HFFc6 (cell line): ENCODE measurements at regions not wholly inside any gene's neighbourhood (a gene's known extent, or its start where the extent isn't known, plus 50 kb on each side); places are given as distances from the start of the nearest gene placed in this dataset.
A peak's percentile ranks its signal among the peaks of the same experiment; 100 is the strongest.

Source experiments
- DNase-seq: peaks from one replicate; pipeline ENCODE4 v3.0.0-alpha.2; 2018
- H3K27ac Mint-ChIP-seq: 2 replicates; pipeline ENCODE4 v1.8.0; 2020; ENCODE audit warnings: mild to moderate bottlenecking, mixed read lengths
- H3K27me3 Mint-ChIP-seq: 2 replicates; pipeline ENCODE4 v1.8.0; 2021; ENCODE audit warnings: mild to moderate bottlenecking, moderate library complexity, mixed read lengths; ENCODE audit not compliant: insufficient read depth
- H3K36me3 Mint-ChIP-seq: 2 replicates; pipeline ENCODE4 v1.8.0; 2021; ENCODE audit warnings: low read depth, mixed read lengths
- H3K4me1 Mint-ChIP-seq: 2 replicates; pipeline ENCODE4 v1.8.0; 2020; ENCODE audit warnings: low read depth, mixed read lengths
- H3K4me3 Mint-ChIP-seq: 2 replicates; pipeline ENCODE4 v1.8.0; 2020; ENCODE audit warnings: mild to moderate bottlenecking, moderate library complexity, mixed read lengths
- H3K9me3 Mint-ChIP-seq: 2 replicates; pipeline ENCODE4 v1.8.0; 2020; ENCODE audit warnings: mild to moderate bottlenecking, mixed read lengths
- TF ChIP-seq, protein P1 (sequence below): fragments of 200-600 bp; sonication (generic); IDR thresholded peaks from 2 replicates; pipeline ENCODE4 v1.5.0; 2021; ENCODE audit warnings: antibody characterized with exemption, mild to moderate bottlenecking

DNA sequence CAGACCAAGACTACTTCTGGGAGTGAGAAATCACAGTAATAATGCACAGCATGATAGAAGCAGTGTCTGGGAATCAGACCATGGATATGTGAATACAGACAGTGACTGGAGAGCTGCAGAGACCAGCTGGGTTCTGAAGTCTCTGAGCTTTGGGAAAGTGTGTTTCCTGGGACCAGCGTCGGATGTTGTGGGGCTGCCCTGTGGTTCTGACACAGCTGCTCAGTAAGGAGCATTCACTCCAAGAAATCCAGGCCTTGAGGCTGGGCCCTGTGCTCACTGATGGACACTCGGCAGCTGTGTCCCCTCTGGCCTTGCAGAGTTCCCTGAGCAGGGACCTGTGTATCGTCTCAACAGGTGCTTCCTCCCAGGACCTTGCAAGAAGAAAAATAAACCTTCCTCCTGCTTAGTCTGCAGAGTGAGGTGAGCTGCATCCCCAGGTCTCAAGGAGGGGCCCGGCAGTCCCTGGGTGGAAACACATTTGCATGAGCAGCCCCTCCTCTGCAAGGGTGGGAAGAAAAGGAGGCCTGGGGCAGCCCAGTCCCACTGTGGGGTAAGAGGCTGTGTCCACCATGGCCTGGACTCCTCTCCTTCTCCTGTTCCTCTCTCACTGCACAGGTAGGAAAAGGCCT is 107.9 kb downstream of the VPREB1 start:
- DNase-seq: no peak
- TF ChIP-seq, protein P1, sequence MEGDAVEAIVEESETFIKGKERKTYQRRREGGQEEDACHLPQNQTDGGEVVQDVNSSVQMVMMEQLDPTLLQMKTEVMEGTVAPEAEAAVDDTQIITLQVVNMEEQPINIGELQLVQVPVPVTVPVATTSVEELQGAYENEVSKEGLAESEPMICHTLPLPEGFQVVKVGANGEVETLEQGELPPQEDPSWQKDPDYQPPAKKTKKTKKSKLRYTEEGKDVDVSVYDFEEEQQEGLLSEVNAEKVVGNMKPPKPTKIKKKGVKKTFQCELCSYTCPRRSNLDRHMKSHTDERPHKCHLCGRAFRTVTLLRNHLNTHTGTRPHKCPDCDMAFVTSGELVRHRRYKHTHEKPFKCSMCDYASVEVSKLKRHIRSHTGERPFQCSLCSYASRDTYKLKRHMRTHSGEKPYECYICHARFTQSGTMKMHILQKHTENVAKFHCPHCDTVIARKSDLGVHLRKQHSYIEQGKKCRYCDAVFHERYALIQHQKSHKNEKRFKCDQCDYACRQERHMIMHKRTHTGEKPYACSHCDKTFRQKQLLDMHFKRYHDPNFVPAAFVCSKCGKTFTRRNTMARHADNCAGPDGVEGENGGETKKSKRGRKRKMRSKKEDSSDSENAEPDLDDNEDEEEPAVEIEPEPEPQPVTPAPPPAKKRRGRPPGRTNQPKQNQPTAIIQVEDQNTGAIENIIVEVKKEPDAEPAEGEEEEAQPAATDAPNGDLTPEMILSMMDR: no peak
- H3K27me3 Mint-ChIP-seq: peaks cover 31% of the 10 kb centered on the region
- no peaks in the 10 kb centered on the region for H3K9me3 Mint-ChIP-seq
- peaks cover 8% of the 10 kb centered on the region for H3K4me1 Mint-ChIP-seq
- H3K4me3 Mint-ChIP-seq: no peak overlapping the region
- H3K27ac Mint-ChIP-seq: no peak overlapping the region
- no peaks in the 10 kb centered on the region for H3K36me3 Mint-ChIP-seq

DNA sequence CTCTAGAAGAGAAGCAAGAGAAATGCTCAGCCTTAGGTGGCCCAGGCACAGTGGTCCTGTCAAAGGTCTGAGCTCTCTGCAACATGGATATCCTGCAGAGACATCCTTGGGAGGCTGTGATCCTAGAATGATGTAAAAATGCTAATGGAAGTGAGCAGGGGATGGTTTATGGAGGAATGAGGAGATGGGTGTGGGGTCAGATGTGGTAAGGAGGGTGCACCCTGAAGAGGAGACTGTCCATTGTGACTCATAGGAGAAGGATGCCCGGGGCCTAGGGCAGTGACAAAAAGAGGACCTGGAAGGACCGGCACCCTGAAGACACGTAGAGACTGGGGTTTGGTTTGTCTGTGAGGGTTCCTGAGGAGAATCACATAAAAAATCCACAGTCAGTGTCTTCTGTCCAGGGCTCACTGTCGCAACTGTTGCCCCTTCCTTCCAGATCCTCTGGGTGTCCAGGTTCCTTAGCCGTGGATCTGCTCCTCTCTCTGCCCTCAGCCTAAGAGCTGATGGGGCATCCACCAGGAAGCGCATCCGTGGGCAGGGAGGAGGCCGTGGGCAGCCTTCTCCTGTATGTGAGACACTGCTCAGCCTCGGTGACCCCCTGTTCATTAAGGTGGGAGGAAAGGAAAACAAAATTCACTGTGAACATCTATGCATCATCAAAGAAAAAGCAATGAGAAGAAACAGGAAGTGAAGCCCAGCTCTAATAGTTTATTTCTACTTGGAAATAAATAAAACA is 110.7 kb downstream of the VPREB1 start:
- TF ChIP-seq, protein P1: no peak
- Mint-ChIP-seq H3K27me3 (peaks cover 26% of the 10 kb centered on the region), H3K27ac (no peak overlapping the region), H3K9me3 (no peaks in the 10 kb centered on the region), H3K36me3 (no peaks in the 10 kb centered on the region), H3K4me1 (peaks cover 8% of the 10 kb centered on the region), H3K4me3 (no peak overlapping the region)
- no peak for DNase-seq

DNA sequence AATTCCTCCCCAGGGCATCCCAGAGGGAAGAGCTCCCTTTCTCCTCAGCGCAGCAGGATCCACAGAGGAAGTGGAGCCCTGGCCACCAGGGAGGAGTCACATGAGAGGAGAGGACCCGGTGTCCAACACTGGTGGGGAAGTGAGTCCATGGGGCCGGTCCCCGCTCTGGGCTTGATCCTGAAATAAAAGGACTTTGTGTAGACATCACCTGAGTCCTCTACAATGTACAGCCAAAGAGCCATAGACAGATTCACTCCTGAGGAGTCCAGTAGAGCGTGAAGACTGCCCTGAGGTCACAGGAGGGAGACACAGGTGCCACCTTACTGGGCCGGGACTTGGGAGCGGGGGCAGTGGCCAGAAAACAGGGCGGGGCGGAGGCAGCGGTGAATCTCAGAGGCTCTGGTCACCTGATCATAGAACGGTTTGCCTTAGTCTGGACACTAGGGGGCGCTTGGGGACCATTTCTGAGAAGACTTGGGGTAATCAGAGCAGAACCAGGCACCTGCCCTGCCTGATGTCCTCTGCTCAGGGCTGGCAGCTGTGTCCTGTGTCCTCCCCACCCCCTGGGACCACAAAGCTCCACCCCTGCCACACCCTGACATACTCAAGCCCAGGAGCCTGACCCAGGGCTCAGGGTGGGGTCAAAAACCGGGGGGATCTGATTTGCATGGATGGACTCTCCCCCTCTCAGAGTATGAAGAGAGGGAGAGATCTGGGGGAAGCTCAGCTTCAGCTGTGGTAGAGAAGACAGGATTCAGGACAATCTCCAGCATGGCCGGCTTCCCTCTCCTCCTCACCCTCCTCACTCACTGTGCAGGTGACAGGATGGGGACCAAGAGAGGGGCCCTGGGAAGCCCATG is 112.7 kb downstream of the VPREB1 start:
- TF ChIP-seq, protein P1: peak; percentile 88
- Mint-ChIP-seq H3K4me1 (peaks cover 8% of the 10 kb centered on the region), H3K9me3 (no peaks in the 10 kb centered on the region), H3K4me3 (no peak overlapping the region), H3K27me3 (peaks cover 30% of the 10 kb centered on the region), H3K27ac (no peak overlapping the region), H3K36me3 (no peaks in the 10 kb centered on the region)
- DNase-seq: peak; percentile 65

DNA sequence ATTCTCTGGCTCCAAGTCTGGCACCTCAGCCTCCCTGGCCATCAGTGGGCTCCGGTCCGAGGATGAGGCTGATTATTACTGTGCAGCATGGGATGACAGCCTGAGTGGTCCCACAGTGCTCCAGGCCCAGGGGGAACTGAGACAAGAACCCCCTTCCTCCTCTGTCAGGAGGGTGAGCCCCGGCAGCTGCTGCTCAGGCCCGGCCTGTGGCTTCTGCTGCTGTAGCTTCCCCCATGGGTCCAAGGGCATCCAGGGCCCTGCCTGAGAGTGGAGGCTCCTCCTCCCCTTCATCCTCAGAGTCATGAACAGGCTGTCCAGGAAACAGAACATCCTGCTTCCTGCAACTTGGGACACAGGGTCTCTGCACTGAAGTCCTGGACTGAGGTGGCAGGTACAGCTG is 113.6 kb downstream of the VPREB1 start:
- H3K9me3 Mint-ChIP-seq: no peaks in the 10 kb centered on the region
- H3K4me3 Mint-ChIP-seq: no peak overlapping the region
- no peaks in the 10 kb centered on the region for H3K36me3 Mint-ChIP-seq
- TF ChIP-seq, protein P1: no peak
- H3K27me3 Mint-ChIP-seq: peaks cover 34% of the 10 kb centered on the region
- H3K4me1 Mint-ChIP-seq: peaks cover 8% of the 10 kb centered on the region
- DNase-seq: no peak
- no peak overlapping the region for H3K27ac Mint-ChIP-seq

DNA sequence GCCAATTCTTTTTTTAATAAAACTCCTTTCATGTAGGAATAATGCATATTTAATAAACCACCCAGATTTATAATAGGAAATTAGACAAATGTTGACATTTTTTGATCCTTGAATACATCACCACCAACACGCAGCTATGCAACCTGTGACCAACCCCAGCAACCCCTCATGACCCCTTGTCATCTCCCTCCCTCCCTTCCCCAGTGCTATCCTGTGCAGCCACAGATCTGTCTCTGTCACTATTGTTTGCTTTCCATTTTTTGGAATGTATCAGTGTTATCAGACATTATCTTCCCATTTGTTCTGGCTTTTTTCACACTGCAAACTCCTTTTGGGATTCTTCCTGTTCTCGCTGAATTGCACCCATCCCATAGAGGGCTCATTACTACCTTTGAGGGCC is 114.1 kb downstream of the VPREB1 start:
- peaks cover 32% of the 10 kb centered on the region for H3K27me3 Mint-ChIP-seq
- no peaks in the 10 kb centered on the region for H3K9me3 Mint-ChIP-seq
- TF ChIP-seq, protein P1: no peak

More for the DNA sequence above, 114.1 kb downstream of the VPREB1 start:
- H3K4me1 Mint-ChIP-seq: peaks cover 8% of the 10 kb centered on the region
- H3K4me3 Mint-ChIP-seq: no peak overlapping the region
- no peak for DNase-seq
- H3K36me3 Mint-ChIP-seq: no peaks in the 10 kb centered on the region
- H3K27ac Mint-ChIP-seq: no peak overlapping the region
